ENCODE measurements at regions not wholly inside any gene's neighbourhood (a gene's known extent, or its start where the extent isn't known, plus 50 kb on each side); places are given as distances from the start of the nearest gene placed in this dataset.

- Mint-ChIP-seq H3K27me3 (ENCODE audit: low read depth in 3 of 3) (peaks cover under 1 to 10% (median 1%) of the 10 kb centered on the region in 3 donors), H3K4me3 (no peak overlapping the region), H3K4me1 (no peaks in the 10 kb centered on the region), H3K9me3 (peaks cover under 1 to 8% (median 4%) of the 10 kb centered on the region in 7 donors), H3K36me3 (no peaks in the 10 kb centered on the region), H3K27ac (no peak overlapping the region)
- Histone ChIP-seq H2AFZ (ENCODE audit: insufficient read depth, low read depth, low read length, poor library complexity, severe bottlenecking) (no peak overlapping the region), H3K4me2 (replicated peaks; ENCODE audit: extremely low read depth, low read length, poor library complexity, severe bottlenecking) (no peak overlapping the region), H3K4me3 (replicated peaks in 1 of 3; ENCODE audit: low read depth in 2 of 3, low read length in 3 of 3) (no peak overlapping the region), H4K20me1 (ENCODE audit: insufficient read depth, low read length) (no peaks in the 10 kb centered on the region), H3K79me2 (ENCODE audit: insufficient read depth, low read length) (no peaks in the 10 kb centered on the region), H3K27me3 (ENCODE audit: control insufficient read depth in 2 of 2, insufficient read depth in 2 of 2, low read length in 2 of 2) (no peaks in the 10 kb centered on the region), H3K9ac (ENCODE audit: insufficient read depth, low read length, poor library complexity, severe bottlenecking) (no peak overlapping the region), H3K36me3 (replicated peaks in 1 of 2; ENCODE audit: control insufficient read depth in 1 of 2, insufficient read depth in 2 of 2, low read length in 2 of 2) (no peaks in the 10 kb centered on the region), H3K9me3 (replicated peaks in 1 of 2; ENCODE audit: control insufficient read depth in 1 of 2, insufficient read depth in 1 of 2, low read length in 2 of 2) (no peaks in the 10 kb centered on the region), H3K4me1 (ENCODE audit: control insufficient read depth in 1 of 2, insufficient read depth in 2 of 2, low read length in 2 of 2) (no peaks in the 10 kb centered on the region), H3K27ac (ENCODE audit: low read depth in 1 of 2, low read length in 2 of 2) (no peak overlapping the region)
- no peak for DNase-seq
- intact Hi-C loops (cut with micrococcal nuclease): no loop called here
- WGBS (ENCODE audit: insufficient coverage): no CpG with 5 or more reads among the region's 1 CpG
- TF ChIP-seq, protein P1, sequence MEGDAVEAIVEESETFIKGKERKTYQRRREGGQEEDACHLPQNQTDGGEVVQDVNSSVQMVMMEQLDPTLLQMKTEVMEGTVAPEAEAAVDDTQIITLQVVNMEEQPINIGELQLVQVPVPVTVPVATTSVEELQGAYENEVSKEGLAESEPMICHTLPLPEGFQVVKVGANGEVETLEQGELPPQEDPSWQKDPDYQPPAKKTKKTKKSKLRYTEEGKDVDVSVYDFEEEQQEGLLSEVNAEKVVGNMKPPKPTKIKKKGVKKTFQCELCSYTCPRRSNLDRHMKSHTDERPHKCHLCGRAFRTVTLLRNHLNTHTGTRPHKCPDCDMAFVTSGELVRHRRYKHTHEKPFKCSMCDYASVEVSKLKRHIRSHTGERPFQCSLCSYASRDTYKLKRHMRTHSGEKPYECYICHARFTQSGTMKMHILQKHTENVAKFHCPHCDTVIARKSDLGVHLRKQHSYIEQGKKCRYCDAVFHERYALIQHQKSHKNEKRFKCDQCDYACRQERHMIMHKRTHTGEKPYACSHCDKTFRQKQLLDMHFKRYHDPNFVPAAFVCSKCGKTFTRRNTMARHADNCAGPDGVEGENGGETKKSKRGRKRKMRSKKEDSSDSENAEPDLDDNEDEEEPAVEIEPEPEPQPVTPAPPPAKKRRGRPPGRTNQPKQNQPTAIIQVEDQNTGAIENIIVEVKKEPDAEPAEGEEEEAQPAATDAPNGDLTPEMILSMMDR (IDR thresholded peaks at IDR 0.05): no peak
These were observed 235.7 kb downstream of the PMP22 start for GRCh38 chr17:15029469-15029868.

GRCh38 chr17:15027853-15028252 lies 237.3 kb downstream of the PMP22 start:
- H3K4me3 ChIP-seq (replicated peaks in 1 of 3; ENCODE audit: low read depth in 2 of 3, low read length in 3 of 3): no peak overlapping the region
- no peaks in the 10 kb centered on the region for H3K36me3 Mint-ChIP-seq

More at GRCh38 chr17:15027853-15028252, 237.3 kb downstream of the PMP22 start:
- no peak overlapping the region for H2AFZ ChIP-seq (ENCODE audit: insufficient read depth, low read depth, low read length, poor library complexity, severe bottlenecking)
- Mint-ChIP-seq H3K27me3 (ENCODE audit: low read depth in 3 of 3) (peaks cover 0 to 10% (median 2%) of the 10 kb centered on the region in 3 donors), H3K4me1 (no peaks in the 10 kb centered on the region), H3K27ac (no peak overlapping the region), H3K9me3 (peaks cover 2 to 10% (median 7%) of the 10 kb centered on the region in 7 donors), H3K4me3 (no peak overlapping the region)
- no peaks in the 10 kb centered on the region for H3K79me2 ChIP-seq (ENCODE audit: insufficient read depth, low read length)
- no peak overlapping the region for H3K27ac ChIP-seq (ENCODE audit: low read depth in 1 of 2, low read length in 2 of 2)
- no CpG with 5 or more reads among the region's 1 CpG for WGBS (ENCODE audit: insufficient coverage)
- no peak for DNase-seq
- H3K9me3 ChIP-seq (replicated peaks in 1 of 2; ENCODE audit: control insufficient read depth in 1 of 2, insufficient read depth in 1 of 2, low read length in 2 of 2): peaks cover 4 to 11% of the 10 kb centered on the region in 2 donors
- intact Hi-C loops (cut with micrococcal nuclease): no loop called here
- no peaks in the 10 kb centered on the region for H3K27me3 ChIP-seq (ENCODE audit: control insufficient read depth in 2 of 2, insufficient read depth in 2 of 2, low read length in 2 of 2)
- no peaks in the 10 kb centered on the region for H3K4me1 ChIP-seq (ENCODE audit: control insufficient read depth in 1 of 2, insufficient read depth in 2 of 2, low read length in 2 of 2)
- H3K36me3 ChIP-seq (replicated peaks in 1 of 2; ENCODE audit: control insufficient read depth in 1 of 2, insufficient read depth in 2 of 2, low read length in 2 of 2): no peaks in the 10 kb centered on the region
- TF ChIP-seq, protein P1 (IDR thresholded peaks at IDR 0.05): no peak
- no peak overlapping the region for H3K4me2 ChIP-seq (replicated peaks; ENCODE audit: extremely low read depth, low read length, poor library complexity, severe bottlenecking)
- no peaks in the 10 kb centered on the region for H4K20me1 ChIP-seq (ENCODE audit: insufficient read depth, low read length)
- no peak overlapping the region for H3K9ac ChIP-seq (ENCODE audit: insufficient read depth, low read length, poor library complexity, severe bottlenecking)
